ACC112 (cell line): ENCODE measurements at regions not wholly inside any gene's neighbourhood (a gene's known extent, or its start where the extent isn't known, plus 50 kb on each side); places are given as distances from the start of the nearest gene placed in this dataset.

Source experiments
- H2AFZ ChIP-seq: fragments of 200-600 bp; sonication (generic); one replicate; pipeline ENCODE4 v1.6.0; 2017; ENCODE audit warnings: antibody characterized with exemption, low read length; ENCODE audit not compliant: unreplicated experiment
- H3K27ac ChIP-seq: fragments of 200-600 bp; sonication (generic); 2 replicates; pipeline ENCODE4 v1.5.1; 2014; ENCODE audit warnings: low read depth, mild to moderate bottlenecking, antibody characterized with exemption, low read length, moderate library complexity
- H3K27me3 ChIP-seq: fragments of 200-600 bp; sonication (generic); 2 replicates; pipeline ENCODE4 v1.6.1; 2014; ENCODE audit warnings: mild to moderate bottlenecking, antibody characterized with exemption, low read length, moderate library complexity, mixed read lengths; ENCODE audit not compliant: insufficient read depth
- H3K36me3 ChIP-seq: fragments of 200-600 bp; sonication (generic); 2 replicates; pipeline ENCODE4 v1.6.1; 2016; ENCODE audit warnings: mild to moderate bottlenecking, antibody characterized with exemption, low read length, moderate library complexity, mixed read lengths; ENCODE audit not compliant: insufficient read depth
- H3K4me1 ChIP-seq: fragments of 200-600 bp; sonication (generic); one replicate; pipeline ENCODE4 v1.6.1; 2016; ENCODE audit warnings: low read length, mixed read lengths; ENCODE audit not compliant: insufficient read depth, unreplicated experiment, control insufficient read depth
- H3K4me3 ChIP-seq: fragments of 200-600 bp; sonication (generic); 2 replicates; pipeline ENCODE4 v1.5.1; 2014; ENCODE audit warnings: mild to moderate bottlenecking, low read depth, low read length
- H3K79me2 ChIP-seq: fragments of 200-600 bp; sonication (generic); one replicate; pipeline ENCODE4 v1.6.0; 2016; ENCODE audit warnings: low read length; ENCODE audit not compliant: control insufficient read depth, unreplicated experiment, insufficient read depth

DNA sequence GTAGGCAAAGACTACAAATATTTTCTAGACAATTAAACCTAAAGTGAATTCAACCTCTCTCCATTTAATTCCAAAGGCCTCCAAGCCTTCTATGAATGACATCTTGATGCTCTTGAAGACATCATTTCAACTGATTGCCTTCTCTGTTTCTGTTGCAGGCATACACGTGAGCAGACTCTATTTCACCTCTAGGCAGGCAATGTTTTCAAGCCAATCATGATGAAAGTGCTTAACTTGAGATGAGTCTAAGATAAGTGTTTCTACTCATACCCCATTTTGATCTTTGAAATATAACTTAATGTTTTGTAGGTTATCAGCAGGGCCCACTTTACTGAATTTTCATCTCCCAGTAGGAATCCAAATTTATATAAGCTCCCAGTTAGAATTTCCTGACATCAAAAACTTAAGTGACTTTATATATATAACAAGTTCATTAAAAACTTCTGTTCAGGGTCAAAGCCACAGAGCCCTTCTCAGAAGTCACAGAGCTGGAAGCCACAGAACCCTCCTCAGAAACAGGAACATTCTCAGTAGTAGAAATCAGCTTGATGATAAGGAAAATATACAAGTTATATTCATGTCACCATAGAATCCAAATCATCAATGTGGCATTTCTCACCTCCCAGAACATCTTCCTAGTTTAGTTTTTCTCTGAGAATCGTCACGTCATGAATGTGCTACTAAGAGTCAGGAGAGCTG is 108.5 kb downstream of the PHLDA1 start:
- Histone ChIP-seq H3K79me2 (no peaks in the 10 kb centered on the region), H3K27ac (no peak overlapping the region), H3K4me1 (no peaks in the 10 kb centered on the region), H3K27me3 (no peaks in the 10 kb centered on the region), H3K36me3 (peaks cover 11% of the 10 kb centered on the region; the same call in 1 of the 2 replicates), H2AFZ (no peak overlapping the region), H3K4me3 (no peak overlapping the region)

DNA sequence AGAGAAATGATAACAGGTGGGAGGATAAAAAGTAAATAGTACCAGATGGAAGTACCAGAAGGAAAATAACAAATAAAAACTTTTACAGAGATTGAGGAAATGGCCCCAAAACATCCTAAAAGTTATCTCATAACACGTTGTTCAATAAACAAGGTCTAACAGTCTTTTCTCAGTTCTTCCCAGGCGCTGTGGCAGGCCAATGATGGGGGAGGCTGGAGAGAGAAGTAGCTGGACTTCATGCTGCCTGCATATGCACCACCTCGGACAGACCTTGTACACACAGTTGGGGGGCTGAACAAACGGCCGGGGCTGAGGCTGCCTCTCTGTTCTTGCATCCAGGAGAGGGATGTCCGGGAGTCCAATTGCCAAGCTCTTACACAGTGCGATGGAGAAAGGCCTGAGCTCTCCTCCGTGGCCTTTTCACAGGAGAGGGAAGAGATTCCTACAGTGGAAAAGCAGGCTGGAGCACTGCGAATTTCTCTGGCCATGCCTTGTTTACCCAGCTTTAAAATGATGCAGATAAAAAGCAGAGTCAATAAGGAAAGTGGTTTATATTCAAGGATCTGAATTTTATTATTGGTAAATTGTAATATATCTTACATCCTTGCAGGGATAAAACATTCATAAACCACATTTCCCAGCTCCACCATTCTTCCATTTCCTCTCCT is 109.8 kb downstream of the PHLDA1 start:
- H3K27me3 ChIP-seq, result no peaks in the 10 kb centered on the region
- H3K4me3 ChIP-seq, result no peak overlapping the region
- no peak overlapping the region for H2AFZ ChIP-seq
- H3K4me1 ChIP-seq, result no peaks in the 10 kb centered on the region
- H3K36me3 ChIP-seq, result peaks cover 11% of the 10 kb centered on the region; the same call in 1 of the 2 replicates
- no peaks in the 10 kb centered on the region for H3K79me2 ChIP-seq
- H3K27ac ChIP-seq, result no peak overlapping the region

DNA sequence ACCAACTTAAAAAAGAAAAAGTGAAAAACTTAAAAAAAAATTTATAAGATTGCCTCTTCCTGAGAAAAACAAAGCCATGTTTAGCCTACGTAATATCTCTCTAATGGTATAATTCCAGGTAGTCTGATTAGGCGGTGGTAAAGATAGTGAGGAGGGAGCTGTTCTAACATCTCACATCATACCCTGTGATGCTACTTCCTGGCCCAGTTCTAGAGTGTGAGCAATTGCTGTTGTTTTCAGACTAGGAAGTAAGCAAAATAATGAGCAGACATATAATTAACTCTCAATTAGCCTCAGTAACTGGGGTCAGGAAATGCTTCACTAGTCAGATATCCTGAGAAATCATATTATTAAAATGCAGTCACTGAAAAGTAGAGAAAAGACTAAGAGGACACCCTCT is 113.9 kb downstream of the PHLDA1 start:
- no peak overlapping the region for H3K4me3 ChIP-seq
- H2AFZ ChIP-seq, result no peak overlapping the region
- H3K36me3 ChIP-seq, result no peaks in the 10 kb centered on the region
- no peaks in the 10 kb centered on the region for H3K79me2 ChIP-seq
- no peaks in the 10 kb centered on the region for H3K4me1 ChIP-seq
- no peaks in the 10 kb centered on the region for H3K27me3 ChIP-seq
- H3K27ac ChIP-seq, result no peak overlapping the region

DNA sequence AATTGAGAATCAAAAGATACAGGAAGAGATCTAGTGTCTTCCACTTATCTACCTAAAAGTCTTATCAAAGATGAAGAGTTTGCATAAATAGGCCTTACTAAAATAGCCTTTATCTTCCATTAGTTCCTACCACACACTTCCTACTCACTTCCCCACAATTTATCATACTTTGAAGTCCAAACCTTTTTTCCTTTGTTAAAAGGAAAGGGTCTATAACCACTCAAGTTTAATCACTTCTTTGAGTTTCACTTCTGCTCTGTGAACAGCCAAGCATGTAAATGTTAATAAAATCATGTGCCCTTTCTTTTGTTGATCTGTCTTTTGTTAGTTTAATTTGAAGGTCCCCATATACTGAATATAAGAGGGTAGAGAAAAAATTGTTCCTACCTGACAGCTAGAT is 114.5 kb downstream of the PHLDA1 start:
- H3K4me3 ChIP-seq, result no peak overlapping the region
- H3K36me3 ChIP-seq, result no peaks in the 10 kb centered on the region
- no peaks in the 10 kb centered on the region for H3K27me3 ChIP-seq
- no peaks in the 10 kb centered on the region for H3K79me2 ChIP-seq
- no peaks in the 10 kb centered on the region for H3K4me1 ChIP-seq
- H3K27ac ChIP-seq, result no peak overlapping the region
- no peak overlapping the region for H2AFZ ChIP-seq

DNA sequence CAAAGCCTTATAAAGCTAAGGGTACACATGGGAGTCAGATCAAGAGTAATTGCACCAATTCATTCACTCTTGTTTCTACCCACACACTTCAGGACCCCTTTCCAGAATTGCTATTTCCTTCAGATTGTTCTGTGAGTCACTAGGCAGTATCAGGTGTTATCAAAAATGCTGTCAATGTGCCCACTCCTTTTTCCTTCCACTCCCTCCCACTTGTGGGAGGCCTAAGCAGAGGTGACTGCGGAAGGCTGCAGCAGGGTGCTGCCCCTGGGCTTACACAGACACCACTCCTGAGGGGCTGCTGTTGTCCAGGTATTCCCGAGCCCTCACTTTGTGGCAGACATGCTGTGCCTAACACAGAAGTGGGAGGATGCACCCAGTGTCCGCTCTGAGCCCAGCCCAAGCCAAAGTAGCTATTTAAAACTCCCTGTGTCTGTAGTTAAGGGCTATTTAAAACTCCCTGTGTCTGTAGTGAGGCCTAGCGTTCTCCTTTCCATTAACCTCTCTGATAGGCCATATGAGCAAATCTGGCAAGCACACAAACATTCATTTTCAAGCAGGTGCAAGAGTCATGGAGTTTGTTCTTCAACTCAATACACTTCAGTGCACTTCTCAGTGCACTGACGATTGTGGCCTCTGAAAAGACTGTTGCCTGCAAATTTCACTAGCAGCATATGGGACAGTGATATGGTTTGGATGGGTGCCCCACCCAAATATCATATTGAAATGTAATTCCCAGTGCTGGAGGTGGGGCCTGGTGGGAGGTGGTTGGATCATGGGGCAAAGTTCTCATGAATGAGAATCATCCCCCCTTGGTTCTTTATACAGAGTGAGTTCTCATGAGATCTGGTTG is 117.8 kb downstream of the PHLDA1 start:
- H3K4me1 ChIP-seq, result peaks cover 9% of the 10 kb centered on the region
- no peak overlapping the region for H3K27ac ChIP-seq
- H3K4me3 ChIP-seq, result no peak overlapping the region
- no peaks in the 10 kb centered on the region for H3K36me3 ChIP-seq
- H3K27me3 ChIP-seq, result no peaks in the 10 kb centered on the region
- no peaks in the 10 kb centered on the region for H3K79me2 ChIP-seq
- no peak overlapping the region for H2AFZ ChIP-seq

DNA sequence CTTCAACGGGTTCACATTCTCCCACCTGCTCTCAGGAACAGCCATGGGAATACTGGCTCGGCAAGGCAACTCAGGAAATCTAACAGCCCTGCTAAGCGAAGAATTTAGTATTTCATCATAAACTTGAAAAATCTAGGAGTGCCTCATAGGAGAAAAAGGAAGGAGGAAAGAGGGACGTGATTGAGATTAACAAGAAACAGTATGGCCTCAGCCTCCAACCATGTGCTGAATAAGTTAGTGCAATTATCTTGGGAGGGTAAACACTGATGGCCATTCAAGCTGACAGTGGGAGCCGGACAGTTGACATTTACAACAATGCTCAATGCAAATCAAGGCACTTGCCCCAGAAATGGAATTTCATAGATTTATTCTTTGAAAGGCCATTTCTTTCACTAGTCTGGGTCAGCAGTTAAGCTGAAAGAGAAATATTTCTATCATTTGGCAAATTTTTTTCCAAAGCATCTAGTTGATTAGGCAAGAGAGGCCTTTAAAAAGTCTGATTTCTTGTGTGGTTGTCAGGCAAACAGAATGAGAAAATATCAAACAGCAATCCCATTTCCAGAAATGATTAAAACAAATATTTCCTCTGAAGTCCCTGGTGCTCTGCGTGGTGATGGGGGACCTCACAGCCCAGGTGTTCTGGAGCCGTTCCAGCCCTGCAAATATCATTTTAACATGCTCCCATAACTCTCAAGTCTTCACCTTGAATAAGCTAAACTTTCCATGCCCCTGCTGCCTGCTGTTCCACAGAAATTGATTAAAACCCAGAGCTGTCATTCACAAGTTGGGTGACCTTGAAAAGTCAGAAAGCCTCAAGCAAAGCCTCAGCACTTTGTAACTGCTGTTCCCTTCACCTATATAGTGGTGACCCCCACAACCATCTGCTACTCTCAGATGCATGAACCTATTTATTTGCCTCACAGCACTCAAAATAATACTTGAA is 121.6 kb downstream of the PHLDA1 start:
- Histone ChIP-seq H3K27me3 (no peaks in the 10 kb centered on the region), H3K27ac (no peak overlapping the region), H3K4me3 (no peak overlapping the region), H3K4me1 (peaks cover 13% of the 10 kb centered on the region), H2AFZ (no peak overlapping the region), H3K36me3 (no peaks in the 10 kb centered on the region), H3K79me2 (no peaks in the 10 kb centered on the region)

DNA sequence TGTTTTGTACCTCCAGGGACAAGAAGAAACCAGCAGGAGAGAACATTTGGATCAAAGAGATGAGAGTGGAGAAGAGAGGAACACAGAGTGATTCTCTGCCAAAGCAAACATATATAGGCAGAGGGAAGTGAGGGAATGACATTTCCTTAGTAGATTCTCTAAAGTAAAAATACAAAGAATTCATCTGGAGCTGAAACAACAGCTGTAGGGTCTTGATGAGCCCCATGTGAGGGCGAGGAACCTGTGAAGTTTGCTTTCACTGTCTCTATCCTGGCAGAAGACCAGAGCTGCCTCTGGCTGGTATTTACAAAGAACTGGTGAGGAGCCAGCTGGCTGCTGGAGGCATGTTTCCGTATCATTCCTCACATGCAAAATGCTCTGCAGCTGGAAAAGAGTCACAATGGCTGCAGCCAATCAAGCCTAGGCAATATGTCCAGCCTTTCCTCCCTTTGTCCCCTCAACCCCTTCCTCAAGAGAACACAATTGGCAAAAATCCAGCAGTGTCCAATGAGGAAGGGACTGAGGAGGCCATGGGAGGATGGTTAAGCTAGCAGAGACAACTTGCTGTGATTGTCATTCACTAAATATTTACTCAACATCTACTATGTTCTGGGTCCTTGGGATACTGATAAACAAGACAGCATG is 122.5 kb downstream of the PHLDA1 start:
- Histone ChIP-seq H3K4me3 (peak overlapping the region; percentile 35; the same call in 1 of the 2 replicates), H3K27ac (peak overlapping the region; percentile 65), H2AFZ (peak overlapping the region; percentile 50)

DNA sequence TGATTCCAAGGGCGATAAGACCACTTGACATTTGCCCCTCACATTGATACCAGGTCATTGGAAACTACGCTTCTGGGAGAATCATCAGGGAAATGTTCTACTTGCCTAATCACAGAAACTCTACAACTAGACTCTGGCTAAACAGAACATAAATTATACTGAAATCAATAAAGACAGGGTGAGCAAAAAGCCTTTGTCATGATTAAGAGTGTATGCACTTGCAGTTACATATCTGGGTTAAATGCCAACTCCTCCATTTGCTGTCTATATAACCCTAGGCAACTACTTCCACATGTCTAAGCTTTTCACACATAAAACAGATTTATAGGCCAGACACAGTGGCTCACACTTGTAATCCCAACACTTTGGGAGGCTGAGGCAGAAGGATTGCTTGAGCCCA is 125.7 kb downstream of the PHLDA1 start:
- Histone ChIP-seq H3K4me1 (peaks cover 13% of the 10 kb centered on the region), H3K27me3 (no peaks in the 10 kb centered on the region)

More for the DNA sequence above, 122.5 kb downstream of the PHLDA1 start:
- Histone ChIP-seq H3K4me1 (peaks cover 13% of the 10 kb centered on the region), H3K79me2 (no peaks in the 10 kb centered on the region), H3K27me3 (no peaks in the 10 kb centered on the region), H3K36me3 (no peaks in the 10 kb centered on the region)

DNA sequence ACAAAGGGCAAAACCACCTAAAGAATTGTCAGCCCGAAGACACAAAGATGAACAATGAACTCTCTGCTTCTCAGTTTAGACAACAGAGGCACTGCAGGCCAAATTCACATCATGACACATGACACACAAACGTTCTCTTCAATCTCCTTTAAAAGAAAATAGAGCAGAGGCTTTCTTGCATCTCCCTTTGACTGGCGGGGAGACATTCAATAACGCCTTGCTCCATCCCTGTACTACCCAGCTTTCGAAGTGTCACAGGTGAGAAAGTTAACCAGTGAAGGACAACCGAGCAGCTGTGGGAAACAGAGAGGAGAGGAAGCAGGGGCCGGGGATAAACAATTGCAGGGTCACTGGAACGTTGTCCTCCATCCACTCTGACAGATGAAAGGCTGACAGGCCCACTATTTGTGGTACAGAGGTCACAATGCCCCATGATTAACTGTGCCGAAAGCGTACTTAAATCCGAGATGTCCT is 130.8 kb downstream of the PHLDA1 start:
- Histone ChIP-seq H3K27me3 (no peaks in the 10 kb centered on the region), H3K4me3 (no peak overlapping the region), H3K4me1 (no peaks in the 10 kb centered on the region), H3K27ac (no peak overlapping the region), H3K36me3 (no peaks in the 10 kb centered on the region), H2AFZ (no peak overlapping the region), H3K79me2 (no peaks in the 10 kb centered on the region)

More for the DNA sequence above, 125.7 kb downstream of the PHLDA1 start:
- Histone ChIP-seq H2AFZ (no peak overlapping the region), H3K36me3 (no peaks in the 10 kb centered on the region), H3K4me3 (no peak overlapping the region), H3K79me2 (no peaks in the 10 kb centered on the region), H3K27ac (no peak overlapping the region)
